ENCODE measurements at regions not wholly inside any gene's neighbourhood (a gene's known extent, or its start where the extent isn't known, plus 50 kb on each side); places are given as distances from the start of the nearest gene placed in this dataset.

GRCh38 chr9:86645303-86645702 is 291.1 kb upstream of the TUT7 start:
- TF ChIP-seq, protein P1, sequence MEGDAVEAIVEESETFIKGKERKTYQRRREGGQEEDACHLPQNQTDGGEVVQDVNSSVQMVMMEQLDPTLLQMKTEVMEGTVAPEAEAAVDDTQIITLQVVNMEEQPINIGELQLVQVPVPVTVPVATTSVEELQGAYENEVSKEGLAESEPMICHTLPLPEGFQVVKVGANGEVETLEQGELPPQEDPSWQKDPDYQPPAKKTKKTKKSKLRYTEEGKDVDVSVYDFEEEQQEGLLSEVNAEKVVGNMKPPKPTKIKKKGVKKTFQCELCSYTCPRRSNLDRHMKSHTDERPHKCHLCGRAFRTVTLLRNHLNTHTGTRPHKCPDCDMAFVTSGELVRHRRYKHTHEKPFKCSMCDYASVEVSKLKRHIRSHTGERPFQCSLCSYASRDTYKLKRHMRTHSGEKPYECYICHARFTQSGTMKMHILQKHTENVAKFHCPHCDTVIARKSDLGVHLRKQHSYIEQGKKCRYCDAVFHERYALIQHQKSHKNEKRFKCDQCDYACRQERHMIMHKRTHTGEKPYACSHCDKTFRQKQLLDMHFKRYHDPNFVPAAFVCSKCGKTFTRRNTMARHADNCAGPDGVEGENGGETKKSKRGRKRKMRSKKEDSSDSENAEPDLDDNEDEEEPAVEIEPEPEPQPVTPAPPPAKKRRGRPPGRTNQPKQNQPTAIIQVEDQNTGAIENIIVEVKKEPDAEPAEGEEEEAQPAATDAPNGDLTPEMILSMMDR (IDR thresholded peaks at IDR 0.05): no peak
- ATAC-seq (ENCODE audit: low FRiP score): no peak
- DNase-seq (ENCODE audit: low spot score): no peak

GRCh38 chr9:86644675-86645034 is 290.4 kb upstream of the TUT7 start:
- DNase-seq (ENCODE audit: low spot score) (no peak), ATAC-seq (ENCODE audit: low FRiP score) (no peak)
- TF ChIP-seq, protein P1 (IDR thresholded peaks at IDR 0.05): no peak

- TF ChIP-seq, protein P1 (IDR thresholded peaks at IDR 0.05): no peak
- no peak for ATAC-seq (ENCODE audit: low FRiP score)
- no peak for DNase-seq (ENCODE audit: low spot score)
Observed at GRCh38 chr9:86643946-86644674, 289.9 kb upstream of the TUT7 start.

DNA sequence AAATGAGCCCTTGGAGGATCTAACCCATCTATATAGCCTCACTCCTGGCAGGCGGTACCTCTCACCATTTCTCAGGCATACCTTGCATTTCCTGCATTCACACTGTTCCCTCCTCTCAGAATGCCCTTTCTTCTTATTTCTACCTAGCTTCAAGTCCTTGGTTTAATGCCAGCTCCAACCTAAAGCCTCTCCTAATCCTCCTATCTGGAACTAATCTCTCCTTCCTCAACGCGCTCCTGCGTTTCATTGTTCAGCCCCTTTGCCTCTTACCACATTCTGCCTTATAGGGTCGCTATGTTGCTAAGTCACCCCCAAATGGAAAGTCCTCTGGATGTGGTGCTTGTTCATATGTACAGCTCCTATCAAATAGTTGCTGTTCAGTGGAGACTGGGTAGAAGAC is 288.5 kb upstream of the TUT7 start:
- no peak for DNase-seq (ENCODE audit: low spot score)
- ATAC-seq (ENCODE audit: low FRiP score): no peak
- TF ChIP-seq, protein P1 (IDR thresholded peaks at IDR 0.05): no peak

GRCh38 chr9:86641970-86642369 is 287.8 kb upstream of the TUT7 start:
- ATAC-seq (ENCODE audit: low FRiP score): no peak
- TF ChIP-seq, protein P1 (IDR thresholded peaks at IDR 0.05): no peak

GRCh38 chr9:86639899-86640379 is 285.7 kb upstream of the TUT7 start:
- TF ChIP-seq, protein P1 (IDR thresholded peaks at IDR 0.05): no peak
- DNase-seq (ENCODE audit: low spot score) (no peak), ATAC-seq (ENCODE audit: low FRiP score) (no peak)

More at GRCh38 chr9:86641970-86642369, 287.8 kb upstream of the TUT7 start:
- no peak for DNase-seq (ENCODE audit: low spot score)

DNA sequence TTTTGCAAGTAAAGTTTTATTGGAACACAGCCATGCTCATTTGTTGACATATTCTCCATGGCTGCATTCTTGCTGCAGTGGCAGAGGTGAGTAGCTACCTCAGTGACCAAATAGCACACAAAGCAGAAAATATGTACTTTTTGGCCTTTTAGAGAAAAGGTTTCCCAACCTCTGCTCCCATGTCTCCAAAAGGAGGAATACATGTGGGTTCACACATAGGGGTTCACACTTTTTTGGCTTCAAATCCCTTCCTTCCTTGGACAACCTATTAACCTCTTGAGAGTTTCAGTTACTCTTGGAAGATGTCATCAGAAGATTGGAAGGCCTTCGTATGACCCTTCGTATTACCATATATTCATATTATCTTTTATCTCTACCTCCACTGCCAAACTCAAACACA is 285.1 kb upstream of the TUT7 start:
- ATAC-seq (ENCODE audit: low FRiP score) (no peak), DNase-seq (ENCODE audit: low spot score) (no peak)
- TF ChIP-seq, protein P1 (IDR thresholded peaks at IDR 0.05): no peak
